ENCODE measurements at regions not wholly inside any gene's neighbourhood (a gene's known extent, or its start where the extent isn't known, plus 50 kb on each side); places are given as distances from the start of the nearest gene placed in this dataset.
"Not testable (repeated sequence)": the region's sequence is repeated elsewhere in the genome, so short reads cannot be mapped to it uniquely, and the experiment has no call there.

GRCh38 chr2:239817468-239818031 lies 207.6 kb downstream of the NDUFA10 start:
- DNase-seq, result not testable (repeated sequence)

- no peak for DNase-seq
Measured at GRCh38 chr2:239816576-239817467, 208.3 kb downstream of the NDUFA10 start.

- no peak for DNase-seq
Measured at GRCh38 chr2:239815671-239816070, 209.5 kb downstream of the NDUFA10 start.

- no peak for DNase-seq
Measured at GRCh38 chr2:239814861-239815601, 210.1 kb downstream of the NDUFA10 start.

GRCh38 chr2:239814116-239814860 lies 210.9 kb downstream of the NDUFA10 start:
- DNase-seq, result no peak

- no peak for DNase-seq
Measured at GRCh38 chr2:239813261-239814115, 211.7 kb downstream of the NDUFA10 start.

- no peak for DNase-seq
Measured at GRCh38 chr2:239811806-239812560, 213.2 kb downstream of the NDUFA10 start.

- no peak for DNase-seq
Measured at GRCh38 chr2:239811111-239811781, 213.9 kb downstream of the NDUFA10 start.

GRCh38 chr2:239809391-239809790 lies 215.8 kb downstream of the NDUFA10 start:
- DNase-seq, result no peak

- DNase-seq, result no peak
Measured at GRCh38 chr2:239807568-239807967, 217.6 kb downstream of the NDUFA10 start.

GRCh38 chr2:239806758-239807434 lies 218.2 kb downstream of the NDUFA10 start:
- DNase-seq, result no peak

GRCh38 chr2:239806276-239806675 lies 218.9 kb downstream of the NDUFA10 start:
- DNase-seq, result no peak

- DNase-seq, result no peak
Measured at GRCh38 chr2:239805414-239805813, 219.7 kb downstream of the NDUFA10 start.

GRCh38 chr2:239805043-239805329 lies 220.2 kb downstream of the NDUFA10 start:
- no peak for DNase-seq

GRCh38 chr2:239804161-239805042 lies 220.7 kb downstream of the NDUFA10 start:
- DNase-seq, result no peak

- no peak for DNase-seq
Measured at GRCh38 chr2:239803766-239804115, 221.4 kb downstream of the NDUFA10 start.

- no peak for DNase-seq
Measured at GRCh38 chr2:239803102-239803765, 221.9 kb downstream of the NDUFA10 start.

GRCh38 chr2:239802185-239802649 lies 222.9 kb downstream of the NDUFA10 start:
- no peak for DNase-seq

Data from retina (tissue), 1 donor.